Suppressor macrophage treated with lipopolysaccharide for 1 hour (primary cell): ENCODE measurements at regions not wholly inside any gene's neighbourhood (a gene's known extent, or its start where the extent isn't known, plus 50 kb on each side); places are given as distances from the start of the nearest gene placed in this dataset.

Experiments
- DNase-seq, 3 donors: peaks; one replicate each; pipeline ENCODE4 v3.0.0-alpha.2; 2020 to 2022

- no peak for DNase-seq
These were observed 326.2 kb upstream of the RAB6C start for GRCh38 chr2:129653246-129653645.

- no peak for DNase-seq
These were observed 325.1 kb upstream of the RAB6C start for GRCh38 chr2:129654331-129654730.

DNA sequence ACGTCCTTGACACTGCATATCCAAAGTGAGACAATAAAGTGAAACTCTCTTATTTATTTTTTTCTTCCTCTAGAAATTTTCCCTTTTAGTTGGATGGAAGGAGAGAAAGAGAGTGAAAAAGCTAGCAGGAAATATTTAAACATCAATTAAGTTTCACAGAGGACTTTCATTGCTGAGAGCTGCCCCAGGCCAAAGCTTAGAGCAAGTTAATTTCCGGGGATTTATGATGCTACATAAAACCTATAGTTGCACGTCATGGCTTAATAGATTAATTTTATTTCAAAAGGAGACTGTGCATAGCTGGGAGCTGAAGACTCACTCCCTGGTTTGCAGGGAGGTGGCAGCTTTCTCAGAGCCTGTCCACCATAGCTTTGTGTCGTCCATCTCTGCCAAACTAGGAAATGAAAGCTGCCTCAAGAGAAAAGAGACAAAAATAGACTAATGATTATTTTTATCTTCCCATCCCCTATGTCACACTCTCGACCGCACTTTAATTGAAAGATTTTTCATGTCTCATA, 323.3 kb upstream of the RAB6C start:
- DNase-seq = peak in 1 of 3 donors; percentile 16

GRCh38 chr2:129658430-129658829, 321.0 kb upstream of the RAB6C start:
- no peak for DNase-seq

- DNase-seq = peak in 1 of 3 donors; percentile 13
These were observed 317.5 kb upstream of the RAB6C start for GRCh38 chr2:129661935-129662334.

DNA sequence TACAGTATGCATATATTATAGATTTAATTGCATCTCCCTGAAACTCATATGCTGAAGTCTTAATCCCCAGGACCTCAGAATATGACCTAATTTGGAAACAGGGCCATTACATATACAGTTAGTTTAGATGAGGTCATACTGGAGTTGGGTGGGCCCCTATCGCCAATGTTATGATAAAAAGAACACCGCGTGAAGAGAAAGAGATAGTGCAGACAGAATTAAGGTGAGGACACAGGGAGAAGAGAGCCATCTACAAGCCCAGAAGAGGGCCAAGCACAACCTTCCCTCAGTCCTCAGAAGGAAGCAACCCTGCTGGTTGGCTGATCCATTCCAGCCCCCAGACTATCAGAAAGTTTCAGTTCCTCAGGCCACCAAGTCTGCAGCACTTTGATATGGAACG, 311.9 kb upstream of the RAB6C start:
- DNase-seq = no peak

- DNase-seq = no peak
These were observed 306.9 kb upstream of the RAB6C start for GRCh38 chr2:129672521-129672920.

DNA sequence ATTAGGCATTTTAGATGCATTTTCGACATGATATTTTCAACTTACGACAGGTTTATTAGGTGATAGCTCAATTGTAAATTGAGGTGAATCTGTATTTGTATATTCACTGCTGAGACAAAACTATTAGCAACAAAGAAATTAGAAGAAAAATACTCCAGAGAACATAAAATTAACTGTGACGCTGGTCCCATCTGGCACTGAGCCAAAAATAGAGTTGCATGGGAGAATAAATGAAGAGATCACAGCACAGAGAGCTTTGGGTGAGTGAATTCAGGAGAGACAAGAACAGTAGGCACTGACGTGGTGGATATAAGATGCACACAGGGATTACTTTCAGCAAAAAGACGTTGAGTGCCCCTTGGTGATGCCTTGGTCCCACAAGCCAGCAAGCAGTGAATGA, 306.2 kb upstream of the RAB6C start:
- no peak for DNase-seq

GRCh38 chr2:129673847-129674711, 305.4 kb upstream of the RAB6C start:
- DNase-seq = no peak

GRCh38 chr2:129678751-129679150, 300.7 kb upstream of the RAB6C start:
- DNase-seq = no peak

DNA sequence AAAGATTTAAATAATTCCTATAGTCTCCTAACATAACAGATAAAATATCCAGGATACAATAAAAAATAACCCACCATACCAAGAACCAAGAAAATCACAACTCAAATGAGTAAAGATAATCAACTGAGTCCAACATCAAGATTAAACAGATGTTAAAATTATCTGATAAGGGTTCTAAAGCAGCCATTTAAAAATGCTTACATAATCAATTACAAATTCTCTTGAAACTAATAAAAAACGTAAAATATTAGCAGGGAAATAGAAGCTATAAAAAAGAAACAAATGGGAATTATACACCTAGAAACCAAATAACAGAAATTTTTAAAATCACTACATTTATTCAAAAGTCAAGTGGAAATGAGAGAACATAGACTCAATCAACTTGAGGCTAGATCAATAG, 297.7 kb upstream of the RAB6C start:
- no peak for DNase-seq

- no peak for DNase-seq
These were observed 289.6 kb upstream of the RAB6C start for GRCh38 chr2:129689653-129690448.

GRCh38 chr2:129695496-129695895, 284.0 kb upstream of the RAB6C start:
- DNase-seq = no peak

DNA sequence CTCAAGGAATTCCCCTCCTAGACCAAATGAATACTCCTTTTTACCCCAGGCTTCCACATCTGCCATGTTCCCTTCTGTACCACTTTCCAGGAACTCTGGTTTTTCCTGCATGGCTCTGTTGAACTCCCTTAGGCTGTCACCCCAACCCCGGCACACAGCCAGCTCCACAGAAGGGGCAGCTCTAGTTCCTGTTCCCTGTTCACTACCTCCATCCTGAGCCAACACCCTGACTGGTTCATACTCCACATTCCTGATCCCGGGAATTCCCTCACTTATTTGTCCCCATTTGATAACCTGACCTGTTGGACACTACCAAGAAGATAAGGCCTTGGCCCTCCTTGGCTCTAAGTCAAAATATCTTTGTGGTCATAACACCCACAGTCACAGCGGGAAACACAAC, 280.9 kb upstream of the RAB6C start:
- no peak for DNase-seq

GRCh38 chr2:129699781-129700573, 279.5 kb upstream of the RAB6C start:
- DNase-seq = no peak

DNA sequence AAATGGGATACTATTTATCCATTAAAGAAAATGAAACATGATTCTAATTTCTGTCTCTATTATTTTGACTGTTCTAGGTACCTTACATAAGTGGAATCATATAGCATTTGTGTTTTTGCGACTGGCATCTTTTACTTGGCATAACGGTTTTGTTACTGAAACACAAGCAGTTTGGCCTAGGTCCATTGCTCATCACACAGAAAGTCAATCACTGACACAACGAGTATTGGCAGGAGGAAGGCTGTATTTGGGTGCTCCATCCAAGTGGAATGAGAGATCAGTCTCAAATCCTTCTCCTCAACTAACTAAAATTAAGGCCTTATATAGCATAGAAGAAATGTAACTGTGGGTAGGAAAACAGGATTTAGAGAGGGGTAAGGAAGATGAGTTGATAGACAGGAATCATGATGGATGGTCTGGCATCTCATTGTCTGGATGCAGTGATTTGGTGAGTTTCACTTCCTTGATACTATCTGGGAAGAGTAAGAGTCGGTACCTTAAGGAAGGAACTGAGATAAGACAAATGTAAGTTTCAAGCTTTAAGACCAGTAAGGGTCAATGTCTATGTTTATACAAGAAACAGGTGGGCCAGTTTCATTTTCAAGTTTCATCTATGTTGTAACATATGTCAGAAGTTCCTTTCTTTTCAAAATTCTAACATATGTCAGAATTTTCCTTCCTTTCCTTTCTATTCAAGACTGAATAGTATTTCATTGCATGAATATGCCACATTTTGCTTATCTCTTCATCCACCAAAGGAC, 276.9 kb upstream of the RAB6C start:
- DNase-seq = no peak

DNA sequence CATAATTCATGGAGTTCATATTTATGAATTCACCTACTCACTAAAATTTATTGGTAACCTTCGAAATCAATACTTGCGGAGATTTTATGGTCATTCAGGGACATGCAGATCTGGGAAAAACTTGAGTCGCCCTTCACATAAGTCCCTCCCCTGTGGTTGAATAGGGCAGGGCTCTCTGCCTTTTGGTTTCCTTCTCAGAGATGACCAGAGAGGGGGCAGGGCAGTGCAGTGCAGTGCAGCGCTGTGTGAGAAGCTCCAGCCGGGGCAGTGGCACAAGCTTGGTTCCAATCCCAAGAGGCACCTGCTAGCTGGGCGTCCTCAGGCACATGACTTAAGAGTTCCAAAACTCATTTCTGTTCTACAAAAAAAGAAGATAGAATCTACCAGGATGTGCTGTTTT, 274.4 kb upstream of the RAB6C start:
- DNase-seq = no peak

DNA sequence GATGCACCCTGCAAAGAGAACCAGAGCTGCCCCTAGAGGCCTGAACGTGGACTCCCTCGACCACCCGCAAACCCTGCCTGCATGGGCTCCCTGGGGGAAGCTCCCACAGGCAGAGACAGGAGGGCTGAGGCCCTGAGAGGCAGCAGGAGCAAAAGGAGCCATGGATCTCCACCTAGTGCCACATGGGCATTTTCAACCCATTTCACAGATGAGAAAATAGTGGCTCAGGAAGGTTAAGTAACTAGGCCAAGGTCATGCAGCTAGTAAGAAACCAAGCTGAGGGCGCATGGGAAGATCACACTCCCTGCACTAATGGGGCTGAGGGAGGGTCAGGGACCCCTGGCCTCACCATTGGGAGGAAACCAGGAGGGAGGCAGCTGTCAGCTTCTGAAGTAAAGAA, 271.7 kb upstream of the RAB6C start:
- DNase-seq = no peak

DNA sequence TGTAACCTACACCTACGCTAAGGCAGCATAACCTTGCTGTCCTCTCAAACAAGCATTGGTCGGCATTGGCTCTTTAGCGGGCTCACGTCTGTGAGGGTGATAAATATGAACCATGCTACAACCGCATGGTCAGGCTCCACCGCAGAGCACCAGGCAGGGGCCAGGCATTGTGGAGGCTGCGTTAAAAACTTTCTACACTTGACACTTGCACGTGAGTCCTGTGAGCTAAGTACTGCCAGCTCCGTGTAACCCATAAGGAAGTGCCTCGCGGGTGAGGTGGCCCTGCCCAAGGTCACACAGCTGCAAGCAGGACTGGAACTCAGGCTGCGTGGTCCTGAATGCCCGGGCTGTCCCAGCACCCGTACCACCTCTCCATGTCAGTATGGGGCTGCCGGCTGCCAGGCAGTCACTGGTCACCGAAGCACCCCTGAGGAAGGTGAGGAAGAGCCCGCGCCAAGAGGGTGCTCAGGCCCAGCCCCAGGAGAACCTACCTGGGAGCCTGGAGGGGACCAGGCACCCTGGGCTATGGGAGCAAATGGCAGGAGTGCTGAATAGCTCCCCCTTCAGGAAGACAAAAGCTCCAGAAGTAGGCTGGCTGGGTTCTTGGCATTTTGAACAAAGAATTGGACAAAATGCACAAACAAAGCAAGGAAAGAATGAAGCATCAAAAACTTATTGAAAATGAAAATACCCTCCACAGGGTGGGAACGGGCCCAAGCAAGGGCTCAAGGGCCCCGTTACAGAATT, 271.1 kb upstream of the RAB6C start:
- no peak for DNase-seq

DNA sequence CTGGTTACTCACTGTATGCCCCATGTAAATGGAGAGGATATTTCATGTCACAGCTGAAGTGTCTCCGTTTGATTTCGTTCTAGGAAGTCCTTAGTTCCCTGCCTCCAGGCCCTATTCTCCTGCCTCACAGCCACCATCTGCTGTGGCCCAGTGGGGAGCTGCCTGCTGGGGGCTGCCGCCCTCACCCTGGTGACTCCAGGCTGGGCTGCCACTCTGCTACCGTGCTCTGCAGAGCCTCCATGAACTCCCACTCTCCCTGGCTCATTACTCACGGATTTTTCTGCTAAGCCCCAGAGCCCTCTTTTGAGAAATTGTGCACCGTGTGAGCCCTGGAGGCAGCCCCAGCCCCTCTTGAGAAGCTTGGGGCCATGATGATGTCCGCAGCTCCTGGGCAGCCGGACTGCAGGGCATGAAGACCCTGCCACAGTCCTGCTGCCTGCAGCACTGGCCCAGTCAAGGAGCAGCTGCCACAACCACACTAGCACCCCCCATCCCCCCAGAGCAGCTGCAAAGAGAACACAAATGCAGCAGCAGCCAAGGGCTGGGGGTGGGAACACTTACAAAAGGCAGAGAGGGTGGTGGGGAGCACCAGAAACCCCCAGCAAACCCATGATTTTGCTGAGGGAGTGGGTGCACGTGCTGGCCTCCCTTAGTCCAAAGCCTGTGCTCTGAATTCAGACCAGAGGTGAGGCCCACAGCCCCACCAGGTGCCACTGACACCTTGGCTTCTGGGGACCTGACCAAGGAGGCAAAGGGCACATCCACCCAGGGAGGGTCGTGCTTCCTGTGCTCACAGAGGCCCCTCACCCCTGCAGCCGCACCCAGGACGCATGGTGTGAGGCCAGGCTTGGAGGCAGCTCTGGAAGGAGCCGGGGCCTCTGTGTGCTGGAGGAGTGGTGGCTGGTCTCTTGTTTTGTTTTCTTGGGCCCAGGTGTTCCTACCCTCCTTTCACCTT, 270.2 kb upstream of the RAB6C start:
- DNase-seq = no peak
